ENCODE measurements at regions not wholly inside any gene's neighbourhood (a gene's known extent, or its start where the extent isn't known, plus 50 kb on each side); places are given as distances from the start of the nearest gene placed in this dataset.
A peak's percentile ranks its signal among the peaks of the same experiment; 100 is the strongest.
"Not testable (repeated sequence)": the region's sequence is repeated elsewhere in the genome, so short reads cannot be mapped to it uniquely, and the experiment has no call there.

- DNase-seq (ENCODE audit: low spot score) = not testable (repeated sequence)
Observed at GRCh38 chr6:147651-148050, 144.6 kb upstream of the DUSP22 start.

GRCh38 chr6:148051-148984 is 144.0 kb upstream of the DUSP22 start:
- peak; percentile 11 for DNase-seq (ENCODE audit: low spot score)

GRCh38 chr6:150147-150546 is 142.1 kb upstream of the DUSP22 start:
- not testable (repeated sequence) for DNase-seq (ENCODE audit: low spot score)

GRCh38 chr6:152436-152835 is 139.9 kb upstream of the DUSP22 start:
- not testable (repeated sequence) for DNase-seq (ENCODE audit: low spot score)

GRCh38 chr6:153026-153425 is 139.3 kb upstream of the DUSP22 start:
- DNase-seq (ENCODE audit: low spot score) = not testable (repeated sequence)

GRCh38 chr6:153867-154266 is 138.4 kb upstream of the DUSP22 start:
- not testable (repeated sequence) for DNase-seq (ENCODE audit: low spot score)

- not testable (repeated sequence) for DNase-seq (ENCODE audit: low spot score)
Observed at GRCh38 chr6:154321-155092, 137.8 kb upstream of the DUSP22 start.

GRCh38 chr6:156010-156409 is 136.3 kb upstream of the DUSP22 start:
- no peak for DNase-seq (ENCODE audit: low spot score)

- DNase-seq (ENCODE audit: low spot score) = not testable (repeated sequence)
Observed at GRCh38 chr6:156441-157140, 135.7 kb upstream of the DUSP22 start.

- DNase-seq (ENCODE audit: low spot score) = not testable (repeated sequence)
Observed at GRCh38 chr6:157176-157575, 135.1 kb upstream of the DUSP22 start.

GRCh38 chr6:161657-162056 is 130.6 kb upstream of the DUSP22 start:
- not testable (repeated sequence) for DNase-seq (ENCODE audit: low spot score)

- DNase-seq (ENCODE audit: low spot score) = no peak
Observed at GRCh38 chr6:164720-165119, 127.6 kb upstream of the DUSP22 start.

GRCh38 chr6:165263-165662 is 127.0 kb upstream of the DUSP22 start:
- no peak for DNase-seq (ENCODE audit: low spot score)

- DNase-seq (ENCODE audit: low spot score) = no peak
Observed at GRCh38 chr6:165906-166305, 126.4 kb upstream of the DUSP22 start.

- DNase-seq (ENCODE audit: low spot score) = peak; percentile 42
Observed at GRCh38 chr6:168865-169455, 123.3 kb upstream of the DUSP22 start.

- no peak for DNase-seq (ENCODE audit: low spot score)
Observed at GRCh38 chr6:174036-174435, 118.3 kb upstream of the DUSP22 start.

- DNase-seq (ENCODE audit: low spot score) = no peak
Observed at GRCh38 chr6:175680-176079, 116.6 kb upstream of the DUSP22 start.

- DNase-seq (ENCODE audit: low spot score) = no peak
Observed at GRCh38 chr6:176766-177165, 115.5 kb upstream of the DUSP22 start.

GRCh38 chr6:178119-178518 is 114.2 kb upstream of the DUSP22 start:
- DNase-seq (ENCODE audit: low spot score) = no peak

GRCh38 chr6:178929-179328 is 113.4 kb upstream of the DUSP22 start:
- DNase-seq (ENCODE audit: low spot score) = not testable (repeated sequence)

- DNase-seq (ENCODE audit: low spot score) = no peak
Observed at GRCh38 chr6:179340-179950, 112.8 kb upstream of the DUSP22 start.
